HG02870 (cell line): ENCODE measurements at regions not wholly inside any gene's neighbourhood (a gene's known extent, or its start where the extent isn't known, plus 50 kb on each side); places are given as distances from the start of the nearest gene placed in this dataset.

Experiments
- ATAC-seq: cut with Tn5 transposase; IDR thresholded peaks from one replicate; pipeline ENCODE4 v1.9.1; 2021; ENCODE audit warnings: mild to moderate bottlenecking, moderate library complexity; ENCODE audit not compliant: unreplicated experiment

GRCh38 chr5:98099448-98100105, 673.9 kb upstream of the RGMB start:
- ATAC-seq = no peak

- no peak for ATAC-seq
Observed at GRCh38 chr5:98101131-98101530, 672.3 kb upstream of the RGMB start.

- no peak for ATAC-seq
Observed at GRCh38 chr5:98102936-98103335, 670.5 kb upstream of the RGMB start.

GRCh38 chr5:98103807-98104206, 669.7 kb upstream of the RGMB start:
- ATAC-seq = no peak

- ATAC-seq = no peak
Observed at GRCh38 chr5:98104454-98105188, 668.8 kb upstream of the RGMB start.

GRCh38 chr5:98105681-98106080, 667.8 kb upstream of the RGMB start:
- ATAC-seq = no peak

GRCh38 chr5:98106116-98107031, 667.1 kb upstream of the RGMB start:
- ATAC-seq = no peak

GRCh38 chr5:98108497-98108896, 665.0 kb upstream of the RGMB start:
- ATAC-seq = no peak

- no peak for ATAC-seq
Observed at GRCh38 chr5:98109561-98110006, 663.9 kb upstream of the RGMB start.

- no peak for ATAC-seq
Observed at GRCh38 chr5:98110282-98110691, 663.2 kb upstream of the RGMB start.

- no peak for ATAC-seq
Observed at GRCh38 chr5:98110791-98111190, 662.7 kb upstream of the RGMB start.

- ATAC-seq = no peak
Observed at GRCh38 chr5:98111686-98112085, 661.8 kb upstream of the RGMB start.

GRCh38 chr5:98121036-98121936, 652.2 kb upstream of the RGMB start:
- ATAC-seq = no peak

- no peak for ATAC-seq
Observed at GRCh38 chr5:98128271-98128670, 645.2 kb upstream of the RGMB start.

GRCh38 chr5:98128846-98129245, 644.6 kb upstream of the RGMB start:
- ATAC-seq = no peak

GRCh38 chr5:98130261-98131035, 643.0 kb upstream of the RGMB start:
- ATAC-seq = no peak

- no peak for ATAC-seq
Observed at GRCh38 chr5:98144116-98144515, 629.3 kb upstream of the RGMB start.

- no peak for ATAC-seq
Observed at GRCh38 chr5:98144710-98145109, 628.8 kb upstream of the RGMB start.

- no peak for ATAC-seq
Observed at GRCh38 chr5:98157368-98157767, 616.1 kb upstream of the RGMB start.

GRCh38 chr5:98158440-98158839, 615.0 kb upstream of the RGMB start:
- no peak for ATAC-seq
